ENCODE measurements at regions not wholly inside any gene's neighbourhood (a gene's known extent, or its start where the extent isn't known, plus 50 kb on each side); places are given as distances from the start of the nearest gene placed in this dataset.

DNA sequence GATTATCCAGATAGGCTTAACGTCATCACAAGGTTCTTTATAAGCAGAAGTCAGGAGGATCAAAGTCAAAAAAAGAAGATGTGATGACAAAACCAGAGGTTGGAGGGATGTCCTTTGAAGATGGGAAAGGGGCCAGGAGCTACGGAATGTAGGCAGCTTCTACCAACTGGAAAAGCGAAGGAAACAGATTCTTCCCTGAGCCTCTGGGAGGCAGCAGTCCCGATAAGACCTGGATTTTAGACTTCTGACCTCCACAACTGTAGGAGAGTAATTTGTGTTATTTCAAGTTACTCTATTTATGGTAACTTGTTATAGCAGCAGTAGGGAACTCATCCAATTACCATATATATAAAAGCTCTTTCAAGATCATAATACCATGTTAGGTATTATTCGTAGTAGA, 98.8 kb upstream of the MYCBP2 start:
- WGBS (ENCODE audit: low lambda C conversion rate) = 55% methylated on average over 5 of the region's 5 CpGs
- no peak overlapping the region for H3K4me3 ChIP-seq (ENCODE audit: low read depth in 2 of 2, low read length in 1 of 2)
- DNase-seq = no peak
- CTCF ChIA-PET = interaction anchor here (0.7 to 1.3 kb wide), 3 partner anchors 14 to 67 kb away, joined by 3 to 5 read pairs (median 3); no protein-coding TSS in a partner anchor
- no peaks in the 10 kb centered on the region for H3K79me2 ChIP-seq (ENCODE audit: insufficient read depth)
- TF ChIP-seq SMC3 (IDR thresholded peaks at IDR 0.05; ENCODE audit: low read depth, low read length) (no peak), YY1 (IDR thresholded peaks at IDR 0.05; ENCODE audit: low read depth) (no peak), ELF1 (IDR thresholded peaks at IDR 0.05) (no peak), FOSL2 (IDR thresholded peaks at IDR 0.05; ENCODE audit: borderline replicate concordance, low read depth) (no peak), MEF2A (IDR thresholded peaks at IDR 0.05; ENCODE audit: borderline replicate concordance, low read depth) (no peak), NRF1 (IDR thresholded peaks at IDR 0.05; ENCODE audit: low read depth, low read length) (no peak), EP300 (IDR thresholded peaks at IDR 0.05; ENCODE audit: borderline replicate concordance in 1 of 2, low read depth in 1 of 2, low read length in 1 of 2) (no peak), MXI1 (IDR thresholded peaks at IDR 0.05; ENCODE audit: low read depth, low read length) (no peak), JUND (IDR thresholded peaks at IDR 0.05) (no peak), NFIC (IDR thresholded peaks at IDR 0.05; ENCODE audit: borderline replicate concordance) (no peak), TCF12 (IDR thresholded peaks at IDR 0.05) (no peak), POLR2AphosphoS5 (IDR thresholded peaks at IDR 0.05; ENCODE audit: low read depth, low read length) (no peak), CHD2 (IDR thresholded peaks at IDR 0.05; ENCODE audit: low read length, partially characterized antibody) (no peak)
- TF ChIP-seq, protein P1, sequence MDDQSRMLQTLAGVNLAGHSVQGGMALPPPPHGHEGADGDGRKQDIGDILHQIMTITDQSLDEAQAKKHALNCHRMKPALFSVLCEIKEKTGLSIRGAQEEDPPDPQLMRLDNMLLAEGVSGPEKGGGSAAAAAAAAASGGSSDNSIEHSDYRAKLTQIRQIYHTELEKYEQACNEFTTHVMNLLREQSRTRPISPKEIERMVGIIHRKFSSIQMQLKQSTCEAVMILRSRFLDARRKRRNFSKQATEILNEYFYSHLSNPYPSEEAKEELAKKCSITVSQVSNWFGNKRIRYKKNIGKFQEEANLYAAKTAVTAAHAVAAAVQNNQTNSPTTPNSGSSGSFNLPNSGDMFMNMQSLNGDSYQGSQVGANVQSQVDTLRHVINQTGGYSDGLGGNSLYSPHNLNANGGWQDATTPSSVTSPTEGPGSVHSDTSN (IDR thresholded peaks at IDR 0.05) = no peak
- TF ChIP-seq, protein P2, sequence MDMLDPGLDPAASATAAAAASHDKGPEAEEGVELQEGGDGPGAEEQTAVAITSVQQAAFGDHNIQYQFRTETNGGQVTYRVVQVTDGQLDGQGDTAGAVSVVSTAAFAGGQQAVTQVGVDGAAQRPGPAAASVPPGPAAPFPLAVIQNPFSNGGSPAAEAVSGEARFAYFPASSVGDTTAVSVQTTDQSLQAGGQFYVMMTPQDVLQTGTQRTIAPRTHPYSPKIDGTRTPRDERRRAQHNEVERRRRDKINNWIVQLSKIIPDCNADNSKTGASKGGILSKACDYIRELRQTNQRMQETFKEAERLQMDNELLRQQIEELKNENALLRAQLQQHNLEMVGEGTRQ (IDR thresholded peaks at IDR 0.05; ENCODE audit: borderline replicate concordance, low read depth, low read length) = no peak
- TF ChIP-seq, protein P3, sequence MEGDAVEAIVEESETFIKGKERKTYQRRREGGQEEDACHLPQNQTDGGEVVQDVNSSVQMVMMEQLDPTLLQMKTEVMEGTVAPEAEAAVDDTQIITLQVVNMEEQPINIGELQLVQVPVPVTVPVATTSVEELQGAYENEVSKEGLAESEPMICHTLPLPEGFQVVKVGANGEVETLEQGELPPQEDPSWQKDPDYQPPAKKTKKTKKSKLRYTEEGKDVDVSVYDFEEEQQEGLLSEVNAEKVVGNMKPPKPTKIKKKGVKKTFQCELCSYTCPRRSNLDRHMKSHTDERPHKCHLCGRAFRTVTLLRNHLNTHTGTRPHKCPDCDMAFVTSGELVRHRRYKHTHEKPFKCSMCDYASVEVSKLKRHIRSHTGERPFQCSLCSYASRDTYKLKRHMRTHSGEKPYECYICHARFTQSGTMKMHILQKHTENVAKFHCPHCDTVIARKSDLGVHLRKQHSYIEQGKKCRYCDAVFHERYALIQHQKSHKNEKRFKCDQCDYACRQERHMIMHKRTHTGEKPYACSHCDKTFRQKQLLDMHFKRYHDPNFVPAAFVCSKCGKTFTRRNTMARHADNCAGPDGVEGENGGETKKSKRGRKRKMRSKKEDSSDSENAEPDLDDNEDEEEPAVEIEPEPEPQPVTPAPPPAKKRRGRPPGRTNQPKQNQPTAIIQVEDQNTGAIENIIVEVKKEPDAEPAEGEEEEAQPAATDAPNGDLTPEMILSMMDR (IDR thresholded peaks at IDR 0.05) = no peak
- H3K9ac ChIP-seq = no peak overlapping the region
- no peaks in the 10 kb centered on the region for H3K9me3 ChIP-seq
- H2AFZ ChIP-seq (ENCODE audit: low read depth) = no peak overlapping the region
- no peaks in the 10 kb centered on the region for H3K27me3 ChIP-seq (ENCODE audit: insufficient read depth)
- no peaks in the 10 kb centered on the region for H3K36me3 ChIP-seq (replicated peaks in 1 of 2; ENCODE audit: control insufficient read depth in 1 of 2, insufficient read depth in 2 of 2, low read length in 1 of 2)
- H3K9me2 ChIP-seq = no peaks in the 10 kb centered on the region
- H3K27ac ChIP-seq (ENCODE audit: low read depth in 2 of 2, low read length in 1 of 2) = no peak overlapping the region
- no peak overlapping the region for H3K4me2 ChIP-seq
- no peaks in the 10 kb centered on the region for H3K4me1 ChIP-seq (ENCODE audit: control insufficient read depth in 1 of 2, insufficient read depth in 2 of 2, low read depth in 1 of 2, low read length in 1 of 2)
- no peaks in the 10 kb centered on the region for H3F3A ChIP-seq (replicated peaks; ENCODE audit: insufficient read depth)
- H4K20me1 ChIP-seq (ENCODE audit: insufficient read depth) = no peaks in the 10 kb centered on the region
- POLR2A ChIA-PET = no interaction called here

DNA sequence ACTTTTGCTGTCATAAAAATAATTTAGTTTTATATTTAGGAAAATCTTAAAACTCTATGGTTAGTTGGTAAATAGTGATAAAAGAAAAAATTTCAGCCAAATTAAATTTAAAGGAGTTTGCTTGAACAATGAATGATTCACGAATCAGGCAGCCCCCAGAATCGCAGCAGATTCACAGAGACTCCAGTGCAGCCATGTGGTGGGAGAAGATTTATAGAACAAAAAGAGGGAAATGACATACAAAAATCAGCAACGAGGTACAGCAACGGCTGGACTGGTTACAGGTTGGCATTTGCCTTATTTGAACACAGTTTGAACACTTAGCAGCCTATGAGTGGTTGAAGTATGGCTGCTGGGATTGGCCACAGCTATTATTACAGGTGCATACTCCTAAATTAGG, 96.4 kb upstream of the MYCBP2 start:
- ChIA-PET POLR2A (no interaction called here), CTCF (interaction anchor here (1.6 kb wide), 1 partner anchor 55 kb away, joined by 9 read pairs; no protein-coding TSS in a partner anchor)
- no peak for DNase-seq
- Histone ChIP-seq H3K9ac (no peak overlapping the region), H4K20me1 (ENCODE audit: insufficient read depth) (no peaks in the 10 kb centered on the region), H3K9me2 (no peaks in the 10 kb centered on the region), H3K36me3 (replicated peaks in 1 of 2; ENCODE audit: control insufficient read depth in 1 of 2, insufficient read depth in 2 of 2, low read length in 1 of 2) (no peaks in the 10 kb centered on the region), H3K4me2 (no peak overlapping the region), H3K27me3 (ENCODE audit: insufficient read depth) (no peaks in the 10 kb centered on the region), H3F3A (replicated peaks; ENCODE audit: insufficient read depth) (no peaks in the 10 kb centered on the region), H3K79me2 (ENCODE audit: insufficient read depth) (no peaks in the 10 kb centered on the region), H3K4me3 (ENCODE audit: low read depth in 2 of 2, low read length in 1 of 2) (no peak overlapping the region), H3K27ac (ENCODE audit: low read depth in 2 of 2, low read length in 1 of 2) (no peak overlapping the region), H2AFZ (ENCODE audit: low read depth) (no peak overlapping the region), H3K9me3 (no peaks in the 10 kb centered on the region), H3K4me1 (ENCODE audit: control insufficient read depth in 1 of 2, insufficient read depth in 2 of 2, low read depth in 1 of 2, low read length in 1 of 2) (no peaks in the 10 kb centered on the region; a peak in 1 of 4 replicates)
- 37% methylated on average over 4 of the region's 4 CpGs for WGBS (ENCODE audit: low lambda C conversion rate)
- TF ChIP-seq EP300 (IDR thresholded peaks at IDR 0.05; ENCODE audit: borderline replicate concordance in 1 of 2, low read depth in 1 of 2, low read length in 1 of 2) (no peak), ELF1 (IDR thresholded peaks at IDR 0.05) (no peak), SIN3A (IDR thresholded peaks at IDR 0.05; ENCODE audit: borderline replicate concordance, low read depth, low read length) (no peak), YY1 (IDR thresholded peaks at IDR 0.05; ENCODE audit: low read depth) (no peak), MXI1 (IDR thresholded peaks at IDR 0.05; ENCODE audit: low read depth, low read length) (no peak), MEF2A (IDR thresholded peaks at IDR 0.05; ENCODE audit: borderline replicate concordance, low read depth) (no peak), SMC3 (IDR thresholded peaks at IDR 0.05; ENCODE audit: low read depth, low read length) (no peak), RAD21 (IDR thresholded peaks at IDR 0.05; ENCODE audit: low read length) (no peak), NRF1 (IDR thresholded peaks at IDR 0.05; ENCODE audit: low read depth, low read length) (no peak), NFIC (IDR thresholded peaks at IDR 0.05; ENCODE audit: borderline replicate concordance) (no peak), RFX5 (IDR thresholded peaks at IDR 0.05; ENCODE audit: low read length) (no peak)
- TF ChIP-seq, protein P4, sequence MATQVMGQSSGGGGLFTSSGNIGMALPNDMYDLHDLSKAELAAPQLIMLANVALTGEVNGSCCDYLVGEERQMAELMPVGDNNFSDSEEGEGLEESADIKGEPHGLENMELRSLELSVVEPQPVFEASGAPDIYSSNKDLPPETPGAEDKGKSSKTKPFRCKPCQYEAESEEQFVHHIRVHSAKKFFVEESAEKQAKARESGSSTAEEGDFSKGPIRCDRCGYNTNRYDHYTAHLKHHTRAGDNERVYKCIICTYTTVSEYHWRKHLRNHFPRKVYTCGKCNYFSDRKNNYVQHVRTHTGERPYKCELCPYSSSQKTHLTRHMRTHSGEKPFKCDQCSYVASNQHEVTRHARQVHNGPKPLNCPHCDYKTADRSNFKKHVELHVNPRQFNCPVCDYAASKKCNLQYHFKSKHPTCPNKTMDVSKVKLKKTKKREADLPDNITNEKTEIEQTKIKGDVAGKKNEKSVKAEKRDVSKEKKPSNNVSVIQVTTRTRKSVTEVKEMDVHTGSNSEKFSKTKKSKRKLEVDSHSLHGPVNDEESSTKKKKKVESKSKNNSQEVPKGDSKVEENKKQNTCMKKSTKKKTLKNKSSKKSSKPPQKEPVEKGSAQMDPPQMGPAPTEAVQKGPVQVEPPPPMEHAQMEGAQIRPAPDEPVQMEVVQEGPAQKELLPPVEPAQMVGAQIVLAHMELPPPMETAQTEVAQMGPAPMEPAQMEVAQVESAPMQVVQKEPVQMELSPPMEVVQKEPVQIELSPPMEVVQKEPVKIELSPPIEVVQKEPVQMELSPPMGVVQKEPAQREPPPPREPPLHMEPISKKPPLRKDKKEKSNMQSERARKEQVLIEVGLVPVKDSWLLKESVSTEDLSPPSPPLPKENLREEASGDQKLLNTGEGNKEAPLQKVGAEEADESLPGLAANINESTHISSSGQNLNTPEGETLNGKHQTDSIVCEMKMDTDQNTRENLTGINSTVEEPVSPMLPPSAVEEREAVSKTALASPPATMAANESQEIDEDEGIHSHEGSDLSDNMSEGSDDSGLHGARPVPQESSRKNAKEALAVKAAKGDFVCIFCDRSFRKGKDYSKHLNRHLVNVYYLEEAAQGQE (IDR thresholded peaks at IDR 0.05; ENCODE audit: low read depth, low read length) = no peak
- TF ChIP-seq, protein P2 (IDR thresholded peaks at IDR 0.05; ENCODE audit: borderline replicate concordance, low read depth, low read length) = no peak
